ENCODE measurements at regions not wholly inside any gene's neighbourhood (a gene's known extent, or its start where the extent isn't known, plus 50 kb on each side); places are given as distances from the start of the nearest gene placed in this dataset.

DNA sequence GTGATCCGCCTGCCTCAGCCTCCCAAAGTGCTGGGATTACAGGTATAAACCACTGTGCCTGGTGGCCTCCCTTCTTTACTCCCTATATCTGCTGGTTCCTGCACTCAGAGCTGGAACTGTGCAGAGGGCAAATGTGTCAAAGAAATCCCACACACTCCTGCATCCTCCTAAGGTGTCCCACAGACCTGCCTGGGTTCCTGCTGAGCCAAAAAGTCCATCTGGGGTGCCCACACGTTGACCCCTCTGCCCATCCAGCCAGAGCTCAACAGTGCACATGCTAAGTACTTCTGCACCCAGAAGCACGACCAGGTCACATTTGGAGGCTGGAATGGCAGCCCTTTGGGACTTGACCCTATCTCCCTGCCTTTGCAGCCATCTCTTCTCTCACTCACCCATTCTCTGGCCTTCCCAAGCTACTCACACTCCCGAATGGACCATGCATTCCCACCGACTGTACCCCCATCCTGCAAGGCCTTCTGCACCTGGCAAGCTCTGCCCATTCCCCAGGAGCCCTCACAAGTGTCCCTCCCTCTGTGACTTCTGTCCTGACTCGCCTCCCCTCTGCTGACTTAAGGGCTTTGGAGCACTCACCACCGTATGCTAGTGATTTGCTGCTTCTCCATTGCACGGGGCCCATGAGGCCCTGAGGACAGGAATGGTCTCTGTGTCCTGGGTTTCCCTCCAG is 152.1 kb downstream of the KCTD15 start:
- peak; percentile 33 for DNase-seq (ENCODE audit: low spot score)

GRCh38 chr19:33950091-33950750 is 153.6 kb downstream of the KCTD15 start:
- peak; percentile 30 for DNase-seq (ENCODE audit: low spot score)

DNA sequence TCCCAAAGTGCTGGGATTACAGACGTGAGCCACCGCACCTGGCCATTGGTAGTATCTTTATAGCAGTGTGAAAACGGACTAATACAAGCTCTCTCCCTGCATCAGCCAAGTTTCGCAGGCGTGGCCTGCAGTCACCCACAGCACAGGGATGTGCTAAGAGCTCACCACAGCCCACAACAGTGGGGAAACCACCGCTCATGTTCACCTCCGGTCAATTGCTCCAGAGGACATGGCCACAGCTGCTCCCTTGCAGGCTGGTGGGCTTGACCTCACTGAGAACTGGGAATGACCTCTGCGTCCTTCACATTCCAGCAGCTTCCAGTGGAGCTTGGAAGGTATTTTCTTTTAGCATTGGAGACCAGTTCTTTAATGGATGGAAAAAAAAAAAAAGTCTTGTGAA is 156.4 kb downstream of the KCTD15 start:
- DNase-seq (ENCODE audit: low spot score): peak; percentile 15

- DNase-seq (ENCODE audit: low spot score): peak; percentile 12
These were observed 156.9 kb downstream of the KCTD15 start for GRCh38 chr19:33953592-33953991.

DNA sequence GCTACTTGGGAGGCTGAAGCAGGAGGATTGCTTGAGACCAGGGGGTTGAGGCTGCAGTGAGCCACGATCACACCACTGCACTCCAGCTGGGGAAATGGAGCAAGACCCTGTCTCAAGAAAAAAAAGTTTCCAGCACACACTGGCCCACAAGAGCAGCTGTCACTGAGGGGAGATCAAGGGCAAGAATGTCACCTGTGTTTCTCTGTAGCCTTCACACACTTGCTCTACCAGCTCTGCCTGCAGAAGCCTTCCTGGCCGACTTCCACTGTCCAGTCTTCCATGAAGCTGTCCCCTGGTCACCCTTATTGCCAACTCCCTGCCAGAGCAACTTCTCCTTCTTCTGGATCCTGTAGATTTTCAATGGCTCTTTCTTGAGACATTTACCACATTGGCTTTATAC is 158.0 kb downstream of the KCTD15 start:
- peak; percentile 36 for DNase-seq (ENCODE audit: low spot score)

GRCh38 chr19:33956941-33957340 is 160.3 kb downstream of the KCTD15 start:
- DNase-seq (ENCODE audit: low spot score): peak; percentile 14

DNA sequence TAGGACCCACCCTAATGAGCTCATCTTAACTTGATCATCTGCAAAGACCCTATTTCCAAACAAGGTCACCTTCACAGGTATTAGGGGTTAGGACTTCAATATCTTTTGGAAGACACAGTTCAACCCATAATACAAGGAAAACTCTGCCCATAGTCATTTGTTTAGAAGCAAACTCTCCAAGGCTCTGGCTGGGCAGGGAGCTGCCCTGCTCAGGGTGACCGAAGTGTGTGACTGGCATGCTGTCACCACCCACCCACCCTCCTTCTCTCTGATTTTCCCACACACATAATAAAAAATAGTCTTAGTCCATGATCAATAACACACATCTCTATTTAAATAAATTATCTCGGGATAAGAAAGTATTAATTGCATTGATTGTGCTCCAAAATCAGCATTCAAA is 161.1 kb downstream of the KCTD15 start:
- DNase-seq (ENCODE audit: low spot score): peak; percentile 22

DNA sequence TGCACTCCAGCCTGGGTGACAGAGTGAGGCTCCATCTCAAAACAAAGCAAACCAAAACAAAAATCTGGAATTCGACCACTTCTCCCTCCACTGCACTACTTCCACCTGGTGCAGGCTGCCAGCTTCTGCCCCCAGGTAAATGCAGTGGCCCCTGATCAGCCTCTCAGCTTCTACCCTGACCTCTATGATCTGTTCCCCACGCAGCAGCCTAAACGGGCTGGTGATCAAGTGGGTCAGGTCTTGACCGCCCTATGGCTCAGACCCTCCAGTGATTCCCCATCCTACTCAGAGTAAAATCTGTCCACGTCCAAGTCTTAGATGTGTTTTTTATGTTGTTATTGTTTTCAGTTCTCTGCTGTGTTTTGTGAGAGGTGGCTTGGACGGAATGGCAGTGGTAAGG is 163.9 kb downstream of the KCTD15 start:
- peak; percentile 42 for DNase-seq (ENCODE audit: low spot score)

- peak; percentile 2 for DNase-seq (ENCODE audit: low spot score)
These were observed 165.5 kb downstream of the KCTD15 start for GRCh38 chr19:33962161-33962560.

DNA sequence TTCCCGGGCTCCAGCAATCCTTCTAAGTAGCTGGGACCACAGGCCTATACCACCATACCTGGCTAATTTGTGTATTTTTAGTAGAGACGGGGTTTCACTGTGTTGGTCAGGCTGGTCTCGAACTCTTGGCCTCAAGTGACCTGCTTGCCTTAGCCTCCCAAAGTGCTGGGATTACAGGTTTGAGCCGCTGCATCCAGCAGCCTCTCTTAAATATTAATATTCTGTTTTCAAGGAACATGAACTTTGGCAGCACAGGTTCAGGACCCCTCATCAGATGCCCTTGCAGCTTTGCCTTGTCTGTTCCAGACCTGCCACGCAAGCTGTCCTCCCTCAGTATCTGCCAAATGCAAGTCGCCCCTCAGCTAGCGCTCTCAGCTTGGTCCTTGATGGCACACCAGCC is 166.8 kb downstream of the KCTD15 start:
- DNase-seq (ENCODE audit: low spot score): peak; percentile 20

GRCh38 chr19:33971073-33971472 is 174.4 kb downstream of the KCTD15 start:
- DNase-seq (ENCODE audit: low spot score): no peak

DNA sequence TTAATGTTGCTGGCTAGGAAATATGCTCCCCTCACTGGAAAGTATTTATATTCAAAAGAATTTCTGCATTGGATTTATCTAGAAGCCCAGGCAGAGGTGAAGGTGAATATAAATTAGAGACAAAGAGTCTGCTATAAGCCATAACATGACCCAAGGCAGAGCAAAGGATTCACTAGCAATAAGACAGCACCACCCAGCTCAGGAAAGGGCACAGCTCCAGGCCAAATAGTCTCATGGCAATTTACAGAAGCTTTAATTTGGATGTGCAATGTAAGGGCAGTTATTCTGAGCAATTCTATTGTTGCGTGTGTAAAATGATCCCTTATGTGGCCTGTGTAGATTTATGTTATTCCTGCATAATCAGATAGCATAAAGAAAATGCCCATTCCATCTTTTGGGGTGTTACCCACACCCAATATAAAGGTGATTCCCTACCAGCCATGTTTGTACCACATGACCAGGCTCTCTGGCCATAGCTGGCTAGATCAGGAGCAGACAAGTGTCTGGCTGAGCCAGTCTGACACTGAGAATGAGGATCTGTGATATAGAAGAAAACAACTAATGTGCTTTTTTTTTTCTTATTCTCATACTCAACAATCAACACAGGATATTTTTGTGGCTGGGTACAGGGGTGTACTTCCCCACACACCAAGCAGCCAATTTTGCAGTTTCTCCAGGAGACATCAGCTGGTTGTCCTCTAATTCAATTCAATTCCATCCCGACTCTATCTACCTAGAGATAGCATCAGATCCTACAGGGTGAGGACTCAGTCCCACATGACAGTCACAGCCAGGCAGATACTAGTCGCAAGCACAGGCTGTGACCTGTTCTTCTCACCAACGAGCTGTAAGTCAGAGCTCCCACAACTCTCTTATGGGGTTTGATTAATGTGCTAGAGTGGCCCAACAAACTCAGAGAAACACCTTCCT is 181.4 kb downstream of the KCTD15 start:
- no peak for DNase-seq (ENCODE audit: low spot score)

DNA sequence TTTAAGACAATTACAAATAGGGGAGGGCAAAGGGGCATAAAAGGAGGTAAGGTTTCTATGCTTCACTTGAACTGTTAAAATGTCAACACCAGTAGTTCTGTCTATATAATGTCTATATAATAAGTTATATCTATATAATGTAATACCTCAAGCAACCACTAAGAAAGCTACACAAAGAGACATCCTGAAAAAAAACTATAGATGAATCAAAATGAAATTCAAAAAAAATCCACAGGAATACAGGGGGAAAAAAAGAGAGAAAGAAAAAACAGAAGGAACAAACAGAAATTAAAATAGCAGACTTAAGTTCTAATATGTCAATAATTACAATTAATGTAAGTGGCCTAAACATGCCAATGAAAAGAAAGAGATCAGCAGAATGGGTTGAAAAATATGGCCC is 186.0 kb downstream of the KCTD15 start:
- no peak for DNase-seq (ENCODE audit: low spot score)

- DNase-seq (ENCODE audit: low spot score): no peak
These were observed 183.7 kb upstream of the LSM14A start for GRCh38 chr19:33988601-33989000.

DNA sequence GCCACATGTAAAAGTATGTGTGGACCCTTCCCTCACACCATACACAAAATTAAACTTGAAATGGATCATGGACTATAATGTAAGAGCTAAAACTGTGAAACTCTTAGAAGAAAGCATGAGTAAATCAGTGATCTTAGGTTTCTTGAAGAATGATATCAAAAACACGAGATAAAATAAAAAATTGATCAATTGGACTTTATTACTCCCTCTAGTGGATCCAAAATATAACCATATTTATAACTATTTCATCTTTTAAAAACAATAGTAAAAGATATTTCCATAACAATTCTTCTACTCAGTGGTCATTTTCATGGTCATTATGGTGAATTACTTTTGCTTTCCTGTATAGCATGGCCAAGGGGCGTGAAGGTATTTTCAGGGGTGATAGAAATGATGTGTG is 174.6 kb upstream of the LSM14A start:
- no peak for DNase-seq (ENCODE audit: low spot score)

- no peak for DNase-seq (ENCODE audit: low spot score)
These were observed 174.0 kb upstream of the LSM14A start for GRCh38 chr19:33998302-33998701.

DNA sequence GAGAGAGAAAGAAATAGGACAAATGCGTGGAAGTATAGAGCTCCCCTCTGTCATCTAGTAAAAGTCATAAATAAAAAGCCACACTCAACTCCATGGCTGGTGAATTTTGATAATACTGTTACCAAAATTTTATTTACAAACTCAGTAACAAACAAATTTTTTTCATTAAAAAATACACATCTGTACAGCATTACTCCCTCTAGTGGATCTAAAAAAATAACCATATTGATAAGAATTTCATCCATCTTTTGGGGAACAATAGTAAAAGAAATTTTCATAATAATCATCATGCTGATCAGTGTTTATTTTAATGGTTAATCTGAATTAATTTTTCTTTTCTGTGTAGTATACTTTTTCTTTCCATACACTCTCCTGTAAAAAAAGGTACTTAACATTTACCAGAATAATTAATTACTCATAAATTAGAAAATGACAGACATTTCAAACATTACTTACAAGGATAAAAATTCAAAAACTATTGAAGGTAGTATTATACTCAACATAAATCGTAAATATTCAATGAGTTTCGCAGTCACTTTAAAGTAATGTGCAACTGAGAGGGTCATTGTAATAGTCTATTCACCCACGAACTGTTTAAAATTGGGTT is 173.5 kb upstream of the LSM14A start:
- no peak for DNase-seq (ENCODE audit: low spot score)

DNA sequence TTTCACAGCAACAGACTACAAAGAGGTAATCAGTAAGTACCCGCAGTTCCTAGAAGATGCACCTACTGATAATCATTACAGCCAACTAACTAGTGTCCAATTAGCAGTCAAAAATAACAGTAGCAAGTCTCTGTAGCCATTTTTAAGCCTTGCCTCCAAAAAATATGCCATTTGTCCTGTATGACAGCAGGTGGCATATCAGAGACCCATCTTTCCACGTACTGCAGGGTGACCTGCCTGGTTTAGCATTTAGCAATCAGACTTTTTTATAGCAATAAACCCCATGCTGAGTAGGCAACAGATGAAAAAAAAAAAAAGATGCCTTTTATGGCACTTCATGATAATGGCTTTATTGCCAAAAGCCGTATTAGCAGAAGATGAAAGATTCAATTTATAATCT is 155.3 kb upstream of the LSM14A start:
- no peak for DNase-seq (ENCODE audit: low spot score)

GRCh38 chr19:34017601-34018000 is 154.7 kb upstream of the LSM14A start:
- no peak for DNase-seq (ENCODE audit: low spot score)

DNA sequence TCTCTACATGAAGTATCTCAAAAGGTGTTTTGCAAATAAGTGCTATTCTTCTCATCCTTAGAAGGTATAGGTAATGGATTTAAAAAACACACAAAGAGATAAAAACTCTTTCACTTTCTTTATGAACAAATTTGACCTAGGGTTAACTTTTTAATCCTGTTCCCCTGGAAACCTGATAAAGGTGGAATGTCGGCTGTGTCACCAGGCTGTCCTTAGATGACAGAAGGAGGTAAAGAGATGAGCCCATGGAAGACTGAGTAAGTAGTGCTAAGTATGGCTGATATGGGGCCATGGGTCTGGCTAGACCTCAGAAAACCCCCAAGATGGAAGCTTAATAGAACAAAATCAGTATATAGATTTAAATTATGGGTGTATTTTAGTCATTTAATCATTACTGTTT is 153.8 kb upstream of the LSM14A start:
- DNase-seq (ENCODE audit: low spot score): no peak

- DNase-seq (ENCODE audit: low spot score): no peak
These were observed 148.9 kb upstream of the LSM14A start for GRCh38 chr19:34023381-34023780.

- DNase-seq (ENCODE audit: low spot score): no peak
These were observed 138.4 kb upstream of the LSM14A start for GRCh38 chr19:34033880-34034279.
